SH-SY5Y (cell line): ENCODE measurements at regions not wholly inside any gene's neighbourhood (a gene's known extent, or its start where the extent isn't known, plus 50 kb on each side); places are given as distances from the start of the nearest gene placed in this dataset.

Source experiments
- GATA2 ChIP-seq: IDR thresholded peaks from 2 replicates; pipeline ENCODE4 v1.6.1; 2011; ENCODE audit warnings: mild to moderate bottlenecking, low read depth, low read length
- GATA3 ChIP-seq: IDR thresholded peaks from 2 replicates; pipeline ENCODE4 v1.6.1; 2011; ENCODE audit warnings: low read depth, mild to moderate bottlenecking, low read length, moderate library complexity

DNA sequence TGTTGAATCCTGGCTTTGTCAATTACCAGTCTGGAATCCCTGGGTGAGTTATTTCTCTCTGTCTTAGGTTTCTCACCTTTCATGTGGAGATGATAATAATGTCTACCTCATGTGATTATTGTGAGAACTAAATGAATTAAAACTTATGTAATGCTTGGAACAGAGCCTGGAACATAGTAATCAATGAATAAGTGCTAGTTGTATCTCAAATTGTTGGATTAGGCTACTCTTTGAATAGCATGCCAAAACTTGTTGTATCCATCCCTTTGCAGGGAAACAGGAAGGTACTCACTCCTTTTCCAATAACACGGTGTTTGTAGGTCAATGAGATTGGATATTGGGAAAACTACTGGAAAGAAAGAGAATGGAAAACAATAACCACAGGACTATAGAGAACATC is 796.6 kb upstream of the ZEB2 start:
- TF ChIP-seq GATA2, result no peak
- no peak for TF ChIP-seq GATA3
